ENCODE measurements at regions not wholly inside any gene's neighbourhood (a gene's known extent, or its start where the extent isn't known, plus 50 kb on each side); places are given as distances from the start of the nearest gene placed in this dataset.

DNA sequence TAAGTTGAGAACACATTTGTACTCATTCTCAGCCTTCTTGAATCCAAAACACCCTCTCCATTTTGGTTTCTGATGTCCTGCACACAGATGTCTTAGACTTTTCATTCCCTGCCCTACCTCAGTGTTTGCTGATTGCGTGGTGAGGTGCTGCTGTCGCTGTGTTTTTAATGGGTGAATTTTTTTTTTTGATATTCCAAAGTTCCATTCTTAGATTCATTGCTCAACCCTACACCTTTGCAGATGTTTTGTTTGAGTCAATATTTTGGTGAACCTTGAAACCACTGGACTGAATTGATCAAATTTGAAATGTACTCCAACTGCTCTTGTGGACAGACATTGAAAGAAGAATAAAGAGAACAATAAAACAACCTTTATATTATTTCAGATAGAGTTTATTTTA lies 130.4 kb upstream of the DSEL start:
- TF ChIP-seq CTCF (IDR thresholded peaks at IDR 0.05) (no peak), POLR2A (IDR thresholded peaks at IDR 0.05) (no peak), POLR2AphosphoS5 (IDR thresholded peaks at IDR 0.05) (no peak), EP300 (IDR thresholded peaks at IDR 0.05; ENCODE audit: low read depth) (no peak)
